ENCODE measurements at regions not wholly inside any gene's neighbourhood (a gene's known extent, or its start where the extent isn't known, plus 50 kb on each side); places are given as distances from the start of the nearest gene placed in this dataset.

GRCh38 chr9:16221822-16222547 is 648.5 kb downstream of the BNC2 start:
- DNase-seq (ENCODE audit: low spot score in 2 of 2) (no peak), FAIRE-seq (no peak)

DNA sequence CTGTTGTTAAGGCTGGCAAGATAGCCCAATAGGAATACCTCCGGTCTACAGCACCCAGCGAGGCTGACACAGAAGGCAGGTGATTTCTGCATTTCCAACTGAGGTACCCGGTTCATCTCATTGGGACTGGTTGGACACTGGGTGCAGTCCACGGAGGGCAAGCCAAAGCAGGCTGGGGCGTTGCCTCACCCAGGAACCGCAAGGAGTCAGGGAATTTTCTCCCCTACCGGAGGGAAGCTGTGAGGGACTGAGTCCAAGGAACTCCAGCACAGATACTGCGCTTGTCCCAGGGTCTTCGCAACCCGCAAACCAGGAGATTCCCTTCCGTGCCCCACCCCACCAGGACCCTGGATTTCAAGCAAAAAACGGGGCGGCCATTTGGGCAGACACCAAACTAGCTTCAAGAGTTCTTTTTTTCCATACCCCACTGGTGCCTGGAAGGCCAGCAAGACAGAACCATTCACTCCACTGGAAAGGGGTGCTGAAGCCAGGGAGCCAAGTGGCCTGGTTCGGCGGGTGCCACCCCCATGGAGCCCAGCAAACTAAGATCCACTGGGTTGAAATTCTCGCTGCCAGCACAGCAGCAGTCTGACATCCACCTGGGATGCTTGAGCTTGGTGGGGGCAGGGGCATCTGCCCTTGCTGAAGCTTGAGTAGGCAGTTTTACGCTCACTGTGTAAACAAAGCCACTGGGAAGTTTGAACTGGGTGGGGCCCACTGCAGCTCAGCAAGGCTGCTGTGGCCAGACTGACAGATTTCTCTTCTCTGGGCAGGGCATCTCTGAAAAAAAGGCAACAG is 647.2 kb downstream of the BNC2 start:
- DNase-seq (ENCODE audit: low spot score in 2 of 2) (no peak), FAIRE-seq (no peak)

DNA sequence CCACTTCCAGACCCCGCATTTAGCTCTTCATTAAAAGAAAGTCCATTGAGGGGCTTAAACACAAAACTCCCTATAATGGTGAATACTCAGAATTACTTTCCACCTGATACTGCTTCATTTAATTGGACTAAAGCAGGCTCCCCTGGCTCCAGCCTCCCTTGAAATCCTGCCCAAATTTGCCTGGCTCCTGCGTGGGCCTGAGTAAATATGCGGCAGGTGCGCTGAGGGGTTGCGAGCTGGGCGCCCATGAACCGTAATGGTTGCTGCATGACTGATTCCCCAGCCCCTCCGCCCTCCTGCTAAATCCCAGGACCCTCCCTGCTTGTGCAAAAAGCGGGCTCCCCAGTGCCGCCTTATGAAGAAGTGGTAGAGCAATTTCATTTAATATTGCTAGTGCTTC is 639.7 kb downstream of the BNC2 start:
- FAIRE-seq (no peak), DNase-seq (ENCODE audit: low spot score in 2 of 2) (no peak)

GRCh38 chr9:16236311-16236710 is 634.2 kb downstream of the BNC2 start:
- DNase-seq (ENCODE audit: low spot score in 2 of 2) (no peak), FAIRE-seq (no peak)

GRCh38 chr9:16236882-16237281 is 633.6 kb downstream of the BNC2 start:
- FAIRE-seq: no peak
- no peak for DNase-seq (ENCODE audit: low spot score in 2 of 2)

GRCh38 chr9:16238623-16239138 is 631.8 kb downstream of the BNC2 start:
- DNase-seq (ENCODE audit: low spot score in 2 of 2) (no peak), FAIRE-seq (no peak)

- no peak for FAIRE-seq
- DNase-seq (ENCODE audit: low spot score in 2 of 2): no peak
Measured at GRCh38 chr9:16241231-16241630, 629.2 kb downstream of the BNC2 start.

DNA sequence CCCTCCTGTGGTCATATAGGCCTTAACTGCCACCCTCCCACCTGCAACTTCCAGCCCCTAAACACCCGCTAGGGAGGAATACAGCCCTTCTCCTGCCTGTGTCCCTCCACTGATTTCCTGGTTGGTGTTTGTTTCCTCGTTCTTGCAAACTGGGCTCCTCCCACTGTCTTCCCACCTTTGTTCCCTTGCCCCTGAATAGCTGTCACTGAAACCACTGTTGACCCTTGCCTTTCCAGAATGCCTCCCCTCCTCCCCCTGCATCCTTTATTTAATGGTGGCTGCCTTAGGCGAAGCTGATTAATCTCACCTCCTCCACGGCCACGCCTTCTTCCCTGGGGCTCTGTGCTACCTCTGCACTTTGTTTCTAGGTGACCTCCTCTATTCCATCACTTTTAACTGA is 626.7 kb downstream of the BNC2 start:
- DNase-seq (ENCODE audit: low spot score in 2 of 2): no peak
- no peak for FAIRE-seq

DNA sequence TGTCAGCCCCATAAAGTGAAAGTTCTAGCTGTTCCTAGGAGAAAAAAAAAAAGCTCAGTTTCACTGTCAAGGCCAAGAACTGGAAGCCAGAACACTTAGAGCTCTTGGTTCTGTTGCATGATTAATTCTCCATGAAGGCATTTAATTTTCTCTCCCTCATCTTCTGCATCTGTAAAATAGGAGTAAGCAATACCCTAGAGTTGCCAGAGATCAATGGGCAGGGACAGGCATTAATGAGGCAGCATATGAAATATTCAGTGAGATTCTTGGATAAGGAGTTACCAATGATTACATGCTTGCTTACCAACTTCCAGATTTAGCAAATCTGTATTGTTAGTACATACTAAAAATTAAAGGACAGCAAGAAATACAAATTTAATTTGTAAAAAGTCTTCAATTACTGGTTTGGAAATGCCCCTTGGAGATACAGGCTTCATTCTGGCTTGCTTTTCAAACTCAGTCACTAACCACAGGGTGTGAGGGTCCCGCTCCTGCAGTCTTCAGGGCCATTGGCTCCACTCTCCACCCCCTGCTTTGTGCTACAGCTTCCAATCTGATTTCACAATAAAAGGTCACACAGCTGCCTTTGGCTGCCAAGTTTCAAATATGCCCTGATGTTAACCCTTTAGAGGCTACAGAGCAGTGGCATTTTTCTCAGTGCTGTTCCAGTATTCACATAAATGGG is 624.6 kb downstream of the BNC2 start:
- FAIRE-seq (no peak), DNase-seq (ENCODE audit: low spot score in 2 of 2) (no peak)

- no peak for FAIRE-seq
- DNase-seq (ENCODE audit: low spot score in 2 of 2): no peak
Measured at GRCh38 chr9:16246785-16247184, 623.7 kb downstream of the BNC2 start.

- DNase-seq (ENCODE audit: low spot score in 2 of 2): no peak
- FAIRE-seq: no peak
Measured at GRCh38 chr9:16247188-16247875, 623.1 kb downstream of the BNC2 start.

DNA sequence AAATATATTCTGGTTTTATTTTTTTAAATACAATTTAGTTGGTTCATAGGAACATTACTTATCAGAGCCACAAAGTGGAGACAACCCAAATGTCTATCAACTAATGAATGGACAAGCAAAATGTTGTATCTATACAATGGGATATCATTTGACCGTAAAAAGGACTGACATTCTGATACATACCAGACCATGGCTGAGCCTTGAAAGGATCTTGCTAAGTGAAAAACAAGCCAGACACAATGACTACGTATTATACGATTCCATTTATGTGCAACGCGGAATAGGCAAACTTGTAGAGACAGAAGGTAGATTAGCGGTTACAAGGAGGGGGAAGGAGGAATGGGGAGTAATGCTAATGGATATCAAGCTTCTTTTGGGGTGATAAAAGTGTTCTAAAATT is 621.6 kb downstream of the BNC2 start:
- DNase-seq (ENCODE audit: low spot score in 2 of 2) (no peak), FAIRE-seq (no peak)

DNA sequence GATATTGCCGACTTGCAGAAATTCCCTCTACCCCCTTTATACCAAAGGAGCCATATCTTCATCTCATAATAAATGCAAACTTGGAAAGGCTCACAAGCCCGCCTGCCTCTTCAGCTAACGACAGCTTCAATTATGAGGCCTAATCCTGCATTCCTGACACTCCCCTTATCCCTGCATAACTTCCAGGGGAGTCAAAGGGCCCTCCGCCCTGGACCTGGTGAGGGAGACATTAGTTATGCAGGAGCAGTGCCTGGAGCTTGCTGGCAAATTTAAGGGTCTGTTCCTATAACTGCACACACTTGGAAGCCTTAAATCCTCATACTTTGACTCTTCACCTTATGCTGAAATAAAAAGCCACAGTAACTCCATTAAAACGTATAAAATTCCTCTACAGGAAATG is 617.9 kb downstream of the BNC2 start:
- FAIRE-seq: no peak
- DNase-seq (ENCODE audit: low spot score in 2 of 2): no peak

GRCh38 chr9:16254674-16255073 is 615.8 kb downstream of the BNC2 start:
- DNase-seq (ENCODE audit: low spot score in 2 of 2) (no peak), FAIRE-seq (no peak)

DNA sequence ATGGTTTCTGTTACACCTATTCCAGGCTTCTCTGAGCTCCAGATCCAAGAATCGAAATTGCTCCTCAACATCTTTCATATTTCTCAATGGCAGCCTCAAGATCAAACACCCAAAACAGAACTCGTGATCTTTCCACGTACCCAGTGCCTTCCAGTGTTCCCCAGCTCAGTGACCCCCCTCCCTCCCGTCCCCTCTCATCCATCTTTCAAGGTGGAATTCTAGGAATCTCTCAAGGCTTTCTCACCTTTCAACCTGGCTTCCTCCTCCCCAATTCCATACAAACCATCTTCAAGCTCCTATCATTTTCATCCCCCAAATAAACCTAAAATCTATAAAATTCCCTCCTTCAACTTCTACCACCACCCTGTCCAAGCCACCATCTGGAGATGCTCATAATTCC is 615.3 kb downstream of the BNC2 start:
- FAIRE-seq: no peak

DNA sequence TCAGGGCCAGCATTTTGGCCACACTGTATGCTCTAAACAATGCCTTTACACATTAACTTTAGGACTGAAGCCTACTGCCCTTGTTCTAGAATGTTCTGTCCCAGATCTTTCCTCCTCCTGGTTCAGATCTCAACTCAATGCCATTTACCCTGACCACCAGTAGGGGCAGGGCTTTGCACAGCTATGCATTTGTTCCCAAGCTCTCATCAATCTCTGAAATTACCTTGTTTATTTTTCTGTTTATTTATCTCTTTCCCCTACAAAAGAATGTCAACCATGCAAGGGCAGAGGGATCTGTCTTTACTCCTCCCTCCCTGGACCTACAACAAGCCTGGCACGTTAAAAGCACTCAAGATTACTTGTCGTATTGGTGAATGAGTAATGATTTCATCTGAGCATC is 612.9 kb downstream of the BNC2 start:
- FAIRE-seq: no peak
- DNase-seq (ENCODE audit: low spot score in 2 of 2): no peak

More for the DNA sequence above, 615.3 kb downstream of the BNC2 start:
- DNase-seq (ENCODE audit: low spot score in 2 of 2): no peak

GRCh38 chr9:16258191-16258590 is 612.3 kb downstream of the BNC2 start:
- FAIRE-seq (no peak), DNase-seq (ENCODE audit: low spot score in 2 of 2) (no peak)

- DNase-seq (ENCODE audit: low spot score in 2 of 2) (no peak), FAIRE-seq (no peak)
Measured at GRCh38 chr9:16258708-16259107, 611.8 kb downstream of the BNC2 start.

- DNase-seq (ENCODE audit: low spot score in 2 of 2) (no peak), FAIRE-seq (no peak)
Measured at GRCh38 chr9:16262477-16263261, 607.8 kb downstream of the BNC2 start.

DNA sequence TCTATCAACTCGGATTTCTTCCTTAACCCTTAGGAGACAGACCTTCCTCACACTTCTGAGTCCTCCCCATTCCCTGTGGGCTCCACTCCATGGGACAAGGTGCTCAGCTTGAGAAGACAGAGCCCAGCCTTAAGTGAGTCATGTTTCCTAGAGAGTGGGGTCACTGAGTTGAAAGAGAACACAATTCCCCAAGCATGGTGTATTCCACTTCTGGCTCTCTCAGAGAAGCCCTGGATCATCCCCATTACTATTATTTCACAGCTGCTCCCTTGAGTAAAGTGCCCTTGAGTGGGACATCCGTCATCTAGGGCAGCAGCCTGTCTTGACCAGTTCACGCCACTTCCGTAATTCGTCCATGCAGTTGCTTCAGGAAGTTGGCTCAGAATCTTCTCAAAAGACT is 604.8 kb downstream of the BNC2 start:
- FAIRE-seq (no peak), DNase-seq (ENCODE audit: low spot score in 2 of 2) (no peak)

Measured in frontal cortex (tissue), 3 donors.